Fibroblast of the aortic adventitia (primary cell): ENCODE measurements at regions not wholly inside any gene's neighbourhood (a gene's known extent, or its start where the extent isn't known, plus 50 kb on each side); places are given as distances from the start of the nearest gene placed in this dataset.

ENCODE experiments used
- DNase-seq: peaks from one replicate; pipeline ENCODE4 v3.0.0-alpha.2; 2010; ENCODE audit warnings: low read depth
- H3K4me3 ChIP-seq: 2 replicates; pipeline ENCODE4 v1.5.1; 2011; ENCODE audit warnings: low read depth, mild to moderate bottlenecking, control low read depth, low read length, moderate library complexity
- TF ChIP-seq, protein P1 (sequence below): IDR thresholded peaks from 2 replicates; pipeline ENCODE4 v1.5.1; 2011; ENCODE audit warnings: mild to moderate bottlenecking, low read length, control low read depth, inconsistent platforms; ENCODE audit not compliant: insufficient read depth

DNA sequence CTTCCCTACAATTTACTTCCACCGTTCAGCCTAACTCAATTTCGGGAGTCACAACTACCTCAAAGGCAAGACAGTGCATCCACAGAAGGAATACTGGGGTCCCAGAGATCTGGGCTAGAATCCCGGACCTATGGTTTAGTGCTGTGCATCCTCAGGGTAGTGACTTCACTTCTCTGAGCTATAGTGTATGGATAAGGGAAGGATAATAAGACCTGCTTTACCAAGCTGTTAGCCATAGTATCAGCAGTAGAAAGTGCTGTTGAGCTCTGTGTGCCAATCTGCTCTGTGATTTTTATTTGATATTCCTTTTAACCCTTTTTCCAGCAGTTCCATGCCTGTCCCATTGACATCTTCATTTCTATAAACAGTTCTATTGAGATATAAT, 1044.3 kb downstream of the BCL11B start:
- H3K4me3 ChIP-seq, result no peak overlapping the region
- no peak for DNase-seq
- TF ChIP-seq, protein P1, sequence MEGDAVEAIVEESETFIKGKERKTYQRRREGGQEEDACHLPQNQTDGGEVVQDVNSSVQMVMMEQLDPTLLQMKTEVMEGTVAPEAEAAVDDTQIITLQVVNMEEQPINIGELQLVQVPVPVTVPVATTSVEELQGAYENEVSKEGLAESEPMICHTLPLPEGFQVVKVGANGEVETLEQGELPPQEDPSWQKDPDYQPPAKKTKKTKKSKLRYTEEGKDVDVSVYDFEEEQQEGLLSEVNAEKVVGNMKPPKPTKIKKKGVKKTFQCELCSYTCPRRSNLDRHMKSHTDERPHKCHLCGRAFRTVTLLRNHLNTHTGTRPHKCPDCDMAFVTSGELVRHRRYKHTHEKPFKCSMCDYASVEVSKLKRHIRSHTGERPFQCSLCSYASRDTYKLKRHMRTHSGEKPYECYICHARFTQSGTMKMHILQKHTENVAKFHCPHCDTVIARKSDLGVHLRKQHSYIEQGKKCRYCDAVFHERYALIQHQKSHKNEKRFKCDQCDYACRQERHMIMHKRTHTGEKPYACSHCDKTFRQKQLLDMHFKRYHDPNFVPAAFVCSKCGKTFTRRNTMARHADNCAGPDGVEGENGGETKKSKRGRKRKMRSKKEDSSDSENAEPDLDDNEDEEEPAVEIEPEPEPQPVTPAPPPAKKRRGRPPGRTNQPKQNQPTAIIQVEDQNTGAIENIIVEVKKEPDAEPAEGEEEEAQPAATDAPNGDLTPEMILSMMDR, result no peak

DNA sequence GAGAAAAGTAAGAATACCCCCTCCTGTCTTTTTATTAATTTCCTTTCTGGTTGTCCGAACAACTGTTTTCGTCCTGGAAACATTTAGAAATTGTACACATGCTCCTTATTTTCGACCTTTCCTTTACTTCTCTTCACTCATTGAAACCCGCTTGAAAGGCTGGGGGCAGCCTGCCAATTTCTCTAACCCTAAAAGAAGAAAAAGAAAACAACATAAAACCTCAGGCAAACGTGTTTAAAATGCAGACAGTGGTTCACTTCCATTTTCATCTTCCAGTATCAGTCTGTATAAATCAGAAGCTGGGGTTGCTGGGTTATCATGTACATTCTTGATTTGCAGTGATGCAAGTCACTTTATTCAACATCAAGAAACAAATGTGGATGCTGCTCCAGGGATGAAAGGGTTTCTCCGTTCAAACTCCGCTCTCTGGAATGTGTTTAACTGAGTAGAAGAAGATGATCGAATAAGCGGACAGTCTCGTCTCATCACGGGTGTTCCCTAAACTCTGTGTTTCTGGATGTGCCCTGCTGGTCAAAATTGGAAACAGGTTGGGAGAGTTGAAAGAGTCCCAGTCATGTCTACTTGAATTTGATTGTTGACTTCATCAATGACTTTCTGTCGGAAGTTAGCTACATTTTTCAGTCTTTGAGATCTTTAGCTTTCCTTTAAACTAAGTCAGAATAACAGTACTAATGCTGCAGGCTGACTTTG, 1042.2 kb downstream of the BCL11B start:
- no peak for DNase-seq
- TF ChIP-seq, protein P1, result no peak
- no peak overlapping the region for H3K4me3 ChIP-seq

DNA sequence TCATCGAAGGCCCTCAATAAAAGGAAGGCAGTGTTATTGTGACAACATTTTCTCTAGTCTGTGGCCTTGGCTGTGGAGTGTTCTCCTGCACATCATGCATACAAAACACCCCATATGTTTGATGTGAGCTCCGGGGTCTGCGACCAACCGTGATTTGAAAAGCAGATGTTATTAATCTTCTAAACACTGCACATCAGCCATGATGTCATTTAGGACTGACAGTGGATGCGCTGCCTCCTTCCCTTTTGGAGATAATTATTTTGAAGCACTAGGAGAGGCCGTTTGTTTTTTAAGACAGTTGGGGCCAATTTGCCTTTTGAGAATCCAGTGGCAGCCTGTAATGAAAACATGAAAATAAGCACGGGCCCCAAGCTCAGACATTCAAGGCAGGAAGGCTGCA, 1041.6 kb downstream of the BCL11B start:
- DNase-seq, result no peak
- H3K4me3 ChIP-seq, result no peak overlapping the region
- TF ChIP-seq, protein P1, result no peak

DNA sequence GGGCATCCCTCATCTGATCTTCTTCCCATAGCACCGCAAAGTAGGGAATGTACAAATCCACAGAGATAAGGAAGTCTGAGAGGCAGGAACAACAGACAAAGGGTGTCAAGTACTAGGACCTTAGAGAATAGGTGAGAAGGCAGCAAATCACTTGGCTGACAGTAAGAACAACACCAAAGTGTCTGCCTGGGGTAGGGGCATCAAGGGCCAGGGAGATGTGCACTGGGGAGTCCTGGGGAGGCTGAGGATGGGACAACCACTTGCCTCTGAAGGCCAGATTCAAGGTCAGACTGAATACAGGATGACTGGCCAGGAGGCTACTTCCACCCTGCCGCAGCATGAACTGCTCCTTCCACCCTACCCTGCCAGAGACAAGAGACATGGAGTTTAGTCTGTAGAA, 1040.8 kb downstream of the BCL11B start:
- no peak for DNase-seq
- TF ChIP-seq, protein P1, result no peak
- no peak overlapping the region for H3K4me3 ChIP-seq

DNA sequence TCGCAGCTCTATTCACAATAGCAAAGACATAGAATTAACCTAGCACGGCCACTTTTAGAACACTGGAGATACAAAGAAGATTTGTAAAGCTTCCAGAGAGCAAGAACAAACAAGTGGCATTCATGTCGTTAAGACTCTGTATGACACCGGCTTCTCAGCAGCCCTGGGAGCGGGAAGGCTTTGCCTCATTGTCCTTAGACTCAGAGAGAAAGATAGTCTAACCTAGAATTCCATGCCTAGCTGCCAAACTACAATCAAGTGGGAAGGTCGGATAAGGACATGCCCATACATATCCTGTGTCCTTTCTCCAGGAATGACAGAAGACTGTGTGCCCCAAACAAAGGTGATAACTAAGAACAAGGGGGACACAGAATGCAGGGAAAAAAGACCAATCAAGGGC, 1038.3 kb downstream of the BCL11B start:
- no peak overlapping the region for H3K4me3 ChIP-seq
- DNase-seq, result no peak
- TF ChIP-seq, protein P1, result no peak

DNA sequence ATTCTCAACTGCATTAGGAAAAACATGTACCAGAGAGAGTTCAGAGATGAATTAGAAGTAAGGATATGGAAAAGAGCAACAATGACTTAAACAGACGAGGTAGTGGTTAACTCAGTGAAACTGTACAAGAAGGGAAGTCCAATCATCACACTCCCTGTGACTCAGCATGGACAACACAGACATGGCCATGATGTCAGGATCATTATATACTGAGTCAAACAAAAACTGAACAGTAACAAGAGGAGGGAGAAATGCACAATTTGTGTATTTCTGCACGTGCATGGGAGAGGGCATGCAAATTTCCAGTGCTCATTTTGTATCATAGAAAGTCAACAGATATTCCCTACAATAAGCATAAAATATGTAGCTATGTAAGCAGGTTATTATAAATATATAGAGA, 1037.8 kb downstream of the BCL11B start:
- H3K4me3 ChIP-seq, result no peak overlapping the region
- no peak for DNase-seq
- TF ChIP-seq, protein P1, result no peak

DNA sequence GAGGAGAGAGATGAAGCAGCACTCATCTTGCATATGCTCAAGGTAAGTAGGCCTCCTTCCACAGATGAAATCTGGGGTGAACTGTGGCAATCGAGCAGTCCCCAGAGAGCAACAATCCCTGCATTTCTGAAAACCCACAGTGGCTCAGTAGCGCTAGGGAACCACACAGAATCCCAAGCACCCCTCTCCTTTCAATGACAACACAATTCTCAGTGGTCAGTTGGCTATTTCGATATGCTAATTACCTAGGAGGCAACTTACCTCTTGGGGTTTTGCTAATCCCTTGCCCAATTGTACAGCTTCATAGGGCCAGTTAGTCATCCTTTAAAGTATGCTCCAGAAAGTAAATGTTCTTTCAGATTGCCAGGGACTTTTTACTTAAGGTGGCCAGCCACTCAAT, 1035.7 kb downstream of the BCL11B start:
- DNase-seq, result no peak
- TF ChIP-seq, protein P1, result no peak
- no peak overlapping the region for H3K4me3 ChIP-seq
